Glomerular visceral epithelial cell (primary cell): ENCODE measurements at regions not wholly inside any gene's neighbourhood (a gene's known extent, or its start where the extent isn't known, plus 50 kb on each side); places are given as distances from the start of the nearest gene placed in this dataset.
A peak's percentile ranks its signal among the peaks of the same experiment; 100 is the strongest.

Experiments used
- DNase-seq: peaks from one replicate; pipeline ENCODE4 v3.0.0-alpha.2; 2016; ENCODE audit errors: extremely low spot score

GRCh38 chr14:87879389-87879788, 113.6 kb downstream of the GALC start:
- DNase-seq = no peak

GRCh38 chr14:87878959-87879358, 114.0 kb downstream of the GALC start:
- DNase-seq = no peak

GRCh38 chr14:87877877-87878276, 115.1 kb downstream of the GALC start:
- DNase-seq = no peak

- no peak for DNase-seq
Measured at GRCh38 chr14:87874676-87875075, 118.3 kb downstream of the GALC start.

- DNase-seq = no peak
Measured at GRCh38 chr14:87873741-87874140, 119.2 kb downstream of the GALC start.

- peak; percentile 81 for DNase-seq
Measured at GRCh38 chr14:87869619-87870583, 123.1 kb downstream of the GALC start.

GRCh38 chr14:87868920-87869319, 124.1 kb downstream of the GALC start:
- no peak for DNase-seq

GRCh38 chr14:87866116-87866515, 126.9 kb downstream of the GALC start:
- DNase-seq = peak; percentile 66

GRCh38 chr14:87864356-87865270, 128.4 kb downstream of the GALC start:
- no peak for DNase-seq

- no peak for DNase-seq
Measured at GRCh38 chr14:87863047-87863446, 129.9 kb downstream of the GALC start.

GRCh38 chr14:87852107-87852506, 140.9 kb downstream of the GALC start:
- DNase-seq = no peak

GRCh38 chr14:87851190-87851589, 141.8 kb downstream of the GALC start:
- no peak for DNase-seq

- no peak for DNase-seq
Measured at GRCh38 chr14:87847216-87847755, 145.7 kb downstream of the GALC start.

- DNase-seq = no peak
Measured at GRCh38 chr14:87840906-87841305, 152.1 kb downstream of the GALC start.

GRCh38 chr14:87838931-87839330, 154.1 kb downstream of the GALC start:
- DNase-seq = no peak

- DNase-seq = no peak
Measured at GRCh38 chr14:87837296-87837695, 155.7 kb downstream of the GALC start.

- no peak for DNase-seq
Measured at GRCh38 chr14:87834594-87834993, 158.4 kb downstream of the GALC start.

- no peak for DNase-seq
Measured at GRCh38 chr14:87833026-87833425, 160.0 kb downstream of the GALC start.

GRCh38 chr14:87830443-87831096, 162.4 kb downstream of the GALC start:
- DNase-seq = no peak

GRCh38 chr14:87829543-87829942, 163.4 kb downstream of the GALC start:
- no peak for DNase-seq

- DNase-seq = no peak
Measured at GRCh38 chr14:87824266-87824665, 168.7 kb downstream of the GALC start.

GRCh38 chr14:87816416-87816815, 176.6 kb downstream of the GALC start:
- no peak for DNase-seq
